GM12891 (cell line): ENCODE measurements at regions not wholly inside any gene's neighbourhood (a gene's known extent, or its start where the extent isn't known, plus 50 kb on each side); places are given as distances from the start of the nearest gene placed in this dataset.

Source experiments
- DNase-seq: peaks from one replicate; pipeline ENCODE4 v3.0.0; 2011; ENCODE audit warnings: low spot score; ENCODE audit not compliant: insufficient read length
- FAIRE-seq: peaks from 2 replicates; lab custom pipeline; 2011; peaks lifted over from hg19 to GRCh38; lab: Jason Lieb, UNC
- PAX5 ChIP-seq: IDR thresholded peaks from 2 replicates; pipeline ENCODE4 v1.6.1; 2011; ENCODE audit warnings: low read length, moderate library complexity, mild to moderate bottlenecking; ENCODE audit not compliant: insufficient read depth, severe bottlenecking
- POLR2A ChIP-seq: IDR thresholded peaks from 2 replicates; pipeline ENCODE4 v1.6.1; 2011; ENCODE audit warnings: low read depth, low read length, control low read depth
- POLR2AphosphoS5 ChIP-seq: IDR thresholded peaks from 2 replicates; pipeline ENCODE4 v1.6.1; 2011; ENCODE audit warnings: low read depth, low read length, control low read depth
- POU2F2 ChIP-seq: IDR thresholded peaks from 2 replicates; pipeline ENCODE4 v1.6.1; 2011; ENCODE audit warnings: low read depth, mild to moderate bottlenecking, control low read depth, low read length, moderate library complexity
- SPI1 ChIP-seq: IDR thresholded peaks from 2 replicates; pipeline ENCODE4 v1.6.1; 2011; ENCODE audit warnings: low read depth, low read length, control low read depth
- TAF1 ChIP-seq: IDR thresholded peaks from 2 replicates; pipeline ENCODE4 v1.6.1; 2011; ENCODE audit warnings: low read depth, low read length, control low read depth

- no peak for FAIRE-seq
- TF ChIP-seq POLR2A (no peak), PAX5 (no peak), POU2F2 (no peak), SPI1 (no peak), TAF1 (no peak), POLR2AphosphoS5 (no peak)
- DNase-seq, result no peak
Observed at GRCh38 chr11:92670308-92670890, 299.1 kb upstream of the MTNR1B start.

- FAIRE-seq (no peak), DNase-seq (no peak)
- no peak for TF ChIP-seq TAF1
Observed at GRCh38 chr11:92671081-92671480, 298.4 kb upstream of the MTNR1B start.

GRCh38 chr11:92675303-92675702 is 294.1 kb upstream of the MTNR1B start:
- FAIRE-seq (no peak), DNase-seq (no peak)
- TF ChIP-seq POLR2A, result no peak
- TF ChIP-seq POLR2AphosphoS5, result no peak
- TF ChIP-seq PAX5, result no peak
- no peak for TF ChIP-seq POU2F2
- no peak for TF ChIP-seq SPI1
- TF ChIP-seq TAF1, result no peak

GRCh38 chr11:92675810-92676209 is 293.6 kb upstream of the MTNR1B start:
- FAIRE-seq (no peak), DNase-seq (no peak)
- no peak for TF ChIP-seq POLR2AphosphoS5
- TF ChIP-seq POU2F2, result no peak
- TF ChIP-seq POLR2A, result no peak
- TF ChIP-seq PAX5, result no peak

GRCh38 chr11:92678008-92678611 is 291.3 kb upstream of the MTNR1B start:
- DNase-seq (no peak), FAIRE-seq (no peak)
- TF ChIP-seq POU2F2 (no peak), TAF1 (no peak), POLR2AphosphoS5 (no peak), PAX5 (no peak), SPI1 (no peak), POLR2A (no peak)

- no peak for TF ChIP-seq TAF1
- TF ChIP-seq SPI1, result no peak
- TF ChIP-seq POLR2A, result no peak
- TF ChIP-seq POLR2AphosphoS5, result no peak
- TF ChIP-seq POU2F2, result no peak
- no peak for TF ChIP-seq PAX5
- FAIRE-seq, result no peak
- DNase-seq, result no peak
Observed at GRCh38 chr11:92681586-92681985, 287.9 kb upstream of the MTNR1B start.

GRCh38 chr11:92682136-92682535 is 287.3 kb upstream of the MTNR1B start:
- TF ChIP-seq PAX5 (no peak), TAF1 (no peak), POLR2AphosphoS5 (no peak), POLR2A (no peak), POU2F2 (no peak), SPI1 (no peak)
- DNase-seq (no peak), FAIRE-seq (no peak)

- no peak for FAIRE-seq
- TF ChIP-seq TAF1 (no peak), PAX5 (no peak), POLR2AphosphoS5 (no peak), SPI1 (no peak), POU2F2 (no peak), POLR2A (no peak)
- DNase-seq, result no peak
Observed at GRCh38 chr11:92682952-92683351, 286.5 kb upstream of the MTNR1B start.

- DNase-seq (no peak), FAIRE-seq (no peak)
- no peak for TF ChIP-seq POLR2A
- no peak for TF ChIP-seq SPI1
- TF ChIP-seq POU2F2, result no peak
- TF ChIP-seq TAF1, result no peak
- no peak for TF ChIP-seq PAX5
- no peak for TF ChIP-seq POLR2AphosphoS5
Observed at GRCh38 chr11:92685049-92685448, 284.4 kb upstream of the MTNR1B start.

GRCh38 chr11:92687724-92688123 is 281.7 kb upstream of the MTNR1B start:
- no peak for TF ChIP-seq POLR2A
- no peak for TF ChIP-seq POU2F2
- TF ChIP-seq SPI1, result no peak
- TF ChIP-seq POLR2AphosphoS5, result no peak
- no peak for FAIRE-seq
- DNase-seq, result no peak

- FAIRE-seq (no peak), DNase-seq (no peak)
- TF ChIP-seq POLR2A, result no peak
- TF ChIP-seq TAF1, result no peak
- no peak for TF ChIP-seq POU2F2
- no peak for TF ChIP-seq SPI1
Observed at GRCh38 chr11:92688416-92688815, 281.0 kb upstream of the MTNR1B start.
